GM19452 (cell line): ENCODE measurements at regions not wholly inside any gene's neighbourhood (a gene's known extent, or its start where the extent isn't known, plus 50 kb on each side); places are given as distances from the start of the nearest gene placed in this dataset.

Experiments
- ATAC-seq: cut with Tn5 transposase; IDR thresholded peaks from one replicate; pipeline ENCODE4 v1.9.1; 2021; ENCODE audit not compliant: unreplicated experiment

GRCh38 chr14:54207075-54207474, 189.7 kb upstream of the CDKN3 start:
- no peak for ATAC-seq

- ATAC-seq = no peak
Observed at GRCh38 chr14:54207476-54208462, 189.0 kb upstream of the CDKN3 start.

- no peak for ATAC-seq
Observed at GRCh38 chr14:54208751-54209150, 188.1 kb upstream of the CDKN3 start.

GRCh38 chr14:54209511-54210250, 187.1 kb upstream of the CDKN3 start:
- no peak for ATAC-seq

- no peak for ATAC-seq
Observed at GRCh38 chr14:54211551-54212308, 185.1 kb upstream of the CDKN3 start.

GRCh38 chr14:54213536-54213935, 183.3 kb upstream of the CDKN3 start:
- ATAC-seq = no peak

- no peak for ATAC-seq
Observed at GRCh38 chr14:54216827-54217226, 180.0 kb upstream of the CDKN3 start.

GRCh38 chr14:54219261-54220070, 177.3 kb upstream of the CDKN3 start:
- ATAC-seq = no peak

- no peak for ATAC-seq
Observed at GRCh38 chr14:54220071-54220703, 176.6 kb upstream of the CDKN3 start.

- ATAC-seq = no peak
Observed at GRCh38 chr14:54220704-54221431, 175.9 kb upstream of the CDKN3 start.

- no peak for ATAC-seq
Observed at GRCh38 chr14:54221432-54221803, 175.4 kb upstream of the CDKN3 start.

- no peak for ATAC-seq
Observed at GRCh38 chr14:54221971-54222370, 174.8 kb upstream of the CDKN3 start.

- ATAC-seq = no peak
Observed at GRCh38 chr14:54223831-54224402, 172.9 kb upstream of the CDKN3 start.

- no peak for ATAC-seq
Observed at GRCh38 chr14:54225457-54226060, 171.2 kb upstream of the CDKN3 start.

GRCh38 chr14:54226103-54226502, 170.7 kb upstream of the CDKN3 start:
- ATAC-seq = no peak

GRCh38 chr14:54226558-54226957, 170.2 kb upstream of the CDKN3 start:
- ATAC-seq = no peak

- ATAC-seq = no peak
Observed at GRCh38 chr14:54229136-54229535, 167.7 kb upstream of the CDKN3 start.

- ATAC-seq = no peak
Observed at GRCh38 chr14:54230645-54231044, 166.2 kb upstream of the CDKN3 start.

- ATAC-seq = no peak
Observed at GRCh38 chr14:54232735-54233134, 164.1 kb upstream of the CDKN3 start.
